ENCODE measurements at regions not wholly inside any gene's neighbourhood (a gene's known extent, or its start where the extent isn't known, plus 50 kb on each side); places are given as distances from the start of the nearest gene placed in this dataset.

GRCh38 chr6:140867336-140867735, 1265.4 kb upstream of the GJE1 start:
- H3K4me3 ChIP-seq (ENCODE audit: low read depth, low read length) = no peak overlapping the region
- TF ChIP-seq CTCF (IDR thresholded peaks at IDR 0.05; ENCODE audit: control insufficient read depth, extremely low read depth, insufficient read depth) = no peak
- no peak for DNase-seq (ENCODE audit: low read depth)

- no peak for TF ChIP-seq CTCF (IDR thresholded peaks at IDR 0.05; ENCODE audit: control insufficient read depth, extremely low read depth, insufficient read depth)
- DNase-seq (ENCODE audit: low read depth) = no peak
Measured at GRCh38 chr6:140858381-140858971, 1274.2 kb upstream of the GJE1 start.

GRCh38 chr6:140857739-140858380, 1274.9 kb upstream of the GJE1 start:
- DNase-seq (ENCODE audit: low read depth) = no peak
- H3K4me3 ChIP-seq (ENCODE audit: low read depth, low read length) = no peak overlapping the region
- TF ChIP-seq CTCF (IDR thresholded peaks at IDR 0.05; ENCODE audit: control insufficient read depth, extremely low read depth, insufficient read depth) = no peak

More at GRCh38 chr6:140858381-140858971, 1274.2 kb upstream of the GJE1 start:
- H3K4me3 ChIP-seq (ENCODE audit: low read depth, low read length) = no peak overlapping the region

- TF ChIP-seq CTCF (IDR thresholded peaks at IDR 0.05; ENCODE audit: control insufficient read depth, extremely low read depth, insufficient read depth) = no peak
- DNase-seq (ENCODE audit: low read depth) = no peak
- H3K4me3 ChIP-seq (ENCODE audit: low read depth, low read length) = no peak overlapping the region
Measured at GRCh38 chr6:140855520-140855919, 1277.2 kb upstream of the GJE1 start.

GRCh38 chr6:140854318-140854717, 1278.4 kb upstream of the GJE1 start:
- TF ChIP-seq CTCF (IDR thresholded peaks at IDR 0.05; ENCODE audit: control insufficient read depth, extremely low read depth, insufficient read depth) = no peak
- DNase-seq (ENCODE audit: low read depth) = no peak
- H3K4me3 ChIP-seq (ENCODE audit: low read depth, low read length) = no peak overlapping the region

- TF ChIP-seq CTCF (IDR thresholded peaks at IDR 0.05; ENCODE audit: control insufficient read depth, extremely low read depth, insufficient read depth) = no peak
- H3K4me3 ChIP-seq (ENCODE audit: low read depth, low read length) = no peak overlapping the region
- no peak for DNase-seq (ENCODE audit: low read depth)
Measured at GRCh38 chr6:140850438-140850837, 1282.3 kb upstream of the GJE1 start.

GRCh38 chr6:140849456-140849855, 1283.3 kb upstream of the GJE1 start:
- no peak for TF ChIP-seq CTCF (IDR thresholded peaks at IDR 0.05; ENCODE audit: control insufficient read depth, extremely low read depth, insufficient read depth)
- no peak overlapping the region for H3K4me3 ChIP-seq (ENCODE audit: low read depth, low read length)
- DNase-seq (ENCODE audit: low read depth) = no peak
